ENCODE measurements at regions not wholly inside any gene's neighbourhood (a gene's known extent, or its start where the extent isn't known, plus 50 kb on each side); places are given as distances from the start of the nearest gene placed in this dataset.

- no peak for DNase-seq (ENCODE audit: low read depth, low spot score)
Measured at GRCh38 chr2:240357641-240358012, 77.8 kb upstream of the GPC1 start.

- no peak for DNase-seq (ENCODE audit: low read depth, low spot score)
Measured at GRCh38 chr2:240358080-240358479, 77.4 kb upstream of the GPC1 start.

GRCh38 chr2:240358821-240359397 is 76.6 kb upstream of the GPC1 start:
- DNase-seq (ENCODE audit: low read depth, low spot score): no peak

GRCh38 chr2:240359695-240360094 is 75.8 kb upstream of the GPC1 start:
- DNase-seq (ENCODE audit: low read depth, low spot score): no peak

- no peak for DNase-seq (ENCODE audit: low read depth, low spot score)
Measured at GRCh38 chr2:240360645-240361475, 74.6 kb upstream of the GPC1 start.

- no peak for DNase-seq (ENCODE audit: low read depth, low spot score)
Measured at GRCh38 chr2:240362216-240362755, 73.2 kb upstream of the GPC1 start.

GRCh38 chr2:240362826-240363745 is 72.4 kb upstream of the GPC1 start:
- DNase-seq (ENCODE audit: low read depth, low spot score): no peak

GRCh38 chr2:240363746-240364581 is 71.5 kb upstream of the GPC1 start:
- DNase-seq (ENCODE audit: low read depth, low spot score): no peak

- no peak for DNase-seq (ENCODE audit: low read depth, low spot score)
Measured at GRCh38 chr2:240364582-240364960, 70.9 kb upstream of the GPC1 start.

- no peak for DNase-seq (ENCODE audit: low read depth, low spot score)
Measured at GRCh38 chr2:240364961-240365775, 70.3 kb upstream of the GPC1 start.

- no peak for DNase-seq (ENCODE audit: low read depth, low spot score)
Measured at GRCh38 chr2:240365971-240366471, 69.4 kb upstream of the GPC1 start.

- no peak for DNase-seq (ENCODE audit: low read depth, low spot score)
Measured at GRCh38 chr2:240366901-240367300, 68.6 kb upstream of the GPC1 start.

GRCh38 chr2:240367721-240368120 is 67.7 kb upstream of the GPC1 start:
- no peak for DNase-seq (ENCODE audit: low read depth, low spot score)

GRCh38 chr2:240368781-240369331 is 66.6 kb upstream of the GPC1 start:
- no peak for DNase-seq (ENCODE audit: low read depth, low spot score)

- DNase-seq (ENCODE audit: low read depth, low spot score): no peak
Measured at GRCh38 chr2:240369335-240369734, 66.1 kb upstream of the GPC1 start.

GRCh38 chr2:240369801-240370585 is 65.5 kb upstream of the GPC1 start:
- no peak for DNase-seq (ENCODE audit: low read depth, low spot score)

- DNase-seq (ENCODE audit: low read depth, low spot score): no peak
Measured at GRCh38 chr2:240371129-240372000, 64.1 kb upstream of the GPC1 start.

GRCh38 chr2:240372101-240372500 is 63.4 kb upstream of the GPC1 start:
- no peak for DNase-seq (ENCODE audit: low read depth, low spot score)
